GM19463 (cell line): ENCODE measurements at regions not wholly inside any gene's neighbourhood (a gene's known extent, or its start where the extent isn't known, plus 50 kb on each side); places are given as distances from the start of the nearest gene placed in this dataset.
"Not testable (repeated sequence)": the region's sequence is repeated elsewhere in the genome, so short reads cannot be mapped to it uniquely, and the experiment has no call there.

Experiments used
- ATAC-seq: cut with Tn5 transposase; IDR thresholded peaks from one replicate; pipeline ENCODE4 v1.9.1; 2021; ENCODE audit warnings: mild to moderate bottlenecking, moderate library complexity; ENCODE audit not compliant: unreplicated experiment

- ATAC-seq = no peak
Measured at GRCh38 chr14:83251402-83251801, 1717.7 kb upstream of the SEL1L start.

- ATAC-seq = no peak
Measured at GRCh38 chr14:83253870-83254269, 1720.2 kb upstream of the SEL1L start.

- peak; percentile 76 for ATAC-seq
Measured at GRCh38 chr14:83255015-83255726, 1721.5 kb upstream of the SEL1L start.

- ATAC-seq = peak; percentile 39
Measured at GRCh38 chr14:83255727-83256090, 1722.1 kb upstream of the SEL1L start.

GRCh38 chr14:83257466-83258439 lies 1724.1 kb upstream of the SEL1L start:
- ATAC-seq = no peak

GRCh38 chr14:83260751-83261150 lies 1727.1 kb upstream of the SEL1L start:
- ATAC-seq = no peak

- no peak for ATAC-seq
Measured at GRCh38 chr14:83269583-83269982, 1735.9 kb upstream of the SEL1L start.

- ATAC-seq = no peak
Measured at GRCh38 chr14:83271663-83272062, 1738.0 kb upstream of the SEL1L start.

GRCh38 chr14:83280719-83281118 lies 1747.1 kb upstream of the SEL1L start:
- ATAC-seq = no peak

- no peak for ATAC-seq
Measured at GRCh38 chr14:83282706-83283105, 1749.1 kb upstream of the SEL1L start.

GRCh38 chr14:83287300-83287699 lies 1753.6 kb upstream of the SEL1L start:
- ATAC-seq = no peak

GRCh38 chr14:83289390-83289789 lies 1755.7 kb upstream of the SEL1L start:
- ATAC-seq = no peak

- ATAC-seq = no peak
Measured at GRCh38 chr14:83289896-83290295, 1756.2 kb upstream of the SEL1L start.

- no peak for ATAC-seq
Measured at GRCh38 chr14:83290447-83290846, 1756.8 kb upstream of the SEL1L start.

GRCh38 chr14:83291714-83292113 lies 1758.1 kb upstream of the SEL1L start:
- ATAC-seq = no peak

- no peak for ATAC-seq
Measured at GRCh38 chr14:83294941-83295340, 1761.3 kb upstream of the SEL1L start.

GRCh38 chr14:83297361-83297760 lies 1763.7 kb upstream of the SEL1L start:
- ATAC-seq = no peak

- not testable (repeated sequence) for ATAC-seq
Measured at GRCh38 chr14:83298016-83298415, 1764.4 kb upstream of the SEL1L start.

- no peak for ATAC-seq
Measured at GRCh38 chr14:83300476-83301064, 1766.9 kb upstream of the SEL1L start.

- ATAC-seq = no peak
Measured at GRCh38 chr14:83301791-83302190, 1768.1 kb upstream of the SEL1L start.

- ATAC-seq = no peak
Measured at GRCh38 chr14:83309211-83309610, 1775.6 kb upstream of the SEL1L start.

- no peak for ATAC-seq
Measured at GRCh38 chr14:83309833-83310232, 1776.2 kb upstream of the SEL1L start.
